CD4-positive, alpha-beta T cell treated with Interferon gamma for 1 hour (primary cell): ENCODE measurements at regions not wholly inside any gene's neighbourhood (a gene's known extent, or its start where the extent isn't known, plus 50 kb on each side); places are given as distances from the start of the nearest gene placed in this dataset.

ENCODE experiments used
- DNase-seq: peaks from one replicate; pipeline ENCODE4 v3.0.0-alpha.2; 2020

DNA sequence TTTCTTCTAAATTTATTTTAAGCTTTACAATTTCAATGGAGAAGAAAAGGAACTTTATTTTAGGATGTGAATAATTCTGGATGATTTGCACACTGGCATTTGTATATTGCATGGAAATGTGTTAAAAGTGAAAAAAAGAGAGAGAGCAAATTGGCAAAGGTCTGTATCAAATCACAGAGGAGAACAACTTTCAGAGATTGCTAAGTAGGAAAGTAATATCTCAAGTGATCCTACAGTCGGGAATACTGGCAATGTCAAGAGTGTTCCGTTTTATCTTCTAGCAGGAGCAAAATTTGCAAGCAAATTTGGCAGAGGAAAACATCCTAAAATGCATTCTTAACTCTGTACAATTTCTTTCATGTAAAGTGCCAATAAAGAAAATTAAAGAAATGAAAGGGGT is 97.1 kb upstream of the TMC3 start:
- DNase-seq, result no peak

DNA sequence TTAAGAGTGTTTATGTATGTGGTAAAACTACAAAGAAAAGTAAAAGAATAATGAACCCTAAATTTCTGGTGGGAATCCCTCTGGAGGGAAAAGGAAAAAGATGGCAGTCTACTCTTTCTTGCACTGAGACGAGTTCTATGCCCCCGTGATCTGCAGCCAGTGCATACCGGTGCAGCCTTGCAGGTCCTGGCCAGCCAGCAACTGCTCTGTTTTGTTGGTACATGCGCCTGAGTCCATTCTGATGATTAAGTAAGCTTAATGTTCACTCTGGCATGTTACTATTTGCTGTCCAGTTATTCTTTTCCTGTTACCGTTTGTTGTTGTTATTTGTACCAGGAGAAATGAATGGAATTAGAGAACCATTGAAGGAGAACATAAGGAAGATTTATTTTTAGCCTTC is 95.1 kb upstream of the TMC3 start:
- DNase-seq, result no peak

DNA sequence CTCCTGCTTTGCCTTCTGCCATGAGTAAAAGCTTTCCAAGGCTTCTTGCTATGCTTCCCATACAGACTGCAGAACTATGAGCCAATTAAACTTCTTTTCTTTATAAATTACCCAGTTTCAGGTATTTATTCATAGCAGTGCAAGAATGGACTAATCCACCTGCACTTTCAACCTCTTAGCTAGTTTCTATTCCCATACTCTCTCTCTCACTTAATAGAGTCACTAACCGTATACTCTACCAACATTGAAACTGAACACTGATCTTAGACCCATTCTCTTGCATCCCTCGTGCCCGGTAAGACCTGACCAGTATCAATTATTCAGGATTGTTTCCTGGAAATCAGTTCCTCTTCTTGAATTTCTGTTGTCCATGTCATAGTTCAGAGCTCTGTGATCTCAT is 92.7 kb upstream of the TMC3 start:
- DNase-seq, result no peak

DNA sequence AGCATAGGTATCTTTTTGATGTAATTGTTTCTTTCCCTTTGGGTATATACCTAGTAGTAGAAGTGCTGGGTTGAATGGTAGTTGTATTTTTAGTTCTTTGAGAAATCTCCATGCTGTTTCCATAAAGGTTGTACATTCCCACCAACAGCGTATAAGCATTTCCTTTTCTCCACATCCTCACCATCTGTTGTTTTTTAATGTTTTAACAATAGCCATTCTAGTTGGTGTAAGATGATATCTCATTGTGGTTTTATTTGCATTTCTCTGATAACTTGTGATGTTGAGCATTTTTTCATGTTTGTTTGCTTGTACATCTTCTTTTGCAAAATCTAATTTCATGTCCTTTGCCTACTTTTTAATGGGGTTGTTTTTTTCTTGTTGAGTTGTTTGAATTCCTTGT is 80.0 kb upstream of the TMC3 start:
- DNase-seq, result no peak

DNA sequence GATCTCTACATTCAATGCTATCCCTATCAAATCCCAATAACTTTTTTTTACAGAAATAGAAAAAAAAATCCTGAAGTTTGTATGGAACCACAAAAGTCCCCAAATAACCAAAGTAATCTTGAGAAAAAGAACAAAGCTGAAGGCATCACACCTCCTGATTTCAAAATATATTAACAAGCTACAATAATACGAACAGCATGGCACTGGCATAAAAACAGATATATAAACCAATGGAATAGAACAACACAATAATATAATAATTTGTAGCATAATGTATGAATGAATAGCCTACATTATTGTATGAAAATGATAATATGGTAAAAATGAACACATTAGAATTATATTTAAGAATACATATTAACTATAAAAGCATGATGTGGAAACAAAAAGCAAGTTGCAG is 76.7 kb upstream of the TMC3 start:
- no peak for DNase-seq

DNA sequence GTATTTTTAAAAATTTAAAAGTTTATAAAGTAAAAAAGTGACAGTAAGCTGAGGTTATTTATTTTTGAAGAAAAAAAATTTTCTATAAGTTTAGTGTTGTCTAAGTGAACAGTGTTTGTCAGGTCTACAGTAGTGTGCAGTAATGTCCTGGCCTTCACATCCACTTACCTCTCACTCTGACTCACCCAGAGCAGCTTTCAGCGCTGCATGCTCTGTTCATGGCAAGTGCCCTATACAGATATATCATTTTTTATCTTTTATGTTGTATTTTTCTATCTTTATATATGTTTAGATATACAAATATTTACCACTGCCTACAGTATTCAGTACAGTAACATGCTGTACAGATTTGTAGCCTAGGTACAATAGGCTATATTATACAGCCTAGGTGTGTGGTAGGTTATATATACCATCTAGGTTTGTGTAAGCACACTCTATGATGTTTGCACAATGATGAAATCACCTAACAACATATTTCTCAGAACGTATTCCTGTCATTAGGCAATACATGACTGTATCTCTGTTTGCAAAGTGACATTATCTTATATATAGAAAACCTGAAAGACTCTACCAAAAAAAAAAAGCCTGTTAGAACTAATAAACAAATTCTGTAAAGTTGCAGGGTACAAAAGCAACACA is 75.9 kb upstream of the TMC3 start:
- no peak for DNase-seq

DNA sequence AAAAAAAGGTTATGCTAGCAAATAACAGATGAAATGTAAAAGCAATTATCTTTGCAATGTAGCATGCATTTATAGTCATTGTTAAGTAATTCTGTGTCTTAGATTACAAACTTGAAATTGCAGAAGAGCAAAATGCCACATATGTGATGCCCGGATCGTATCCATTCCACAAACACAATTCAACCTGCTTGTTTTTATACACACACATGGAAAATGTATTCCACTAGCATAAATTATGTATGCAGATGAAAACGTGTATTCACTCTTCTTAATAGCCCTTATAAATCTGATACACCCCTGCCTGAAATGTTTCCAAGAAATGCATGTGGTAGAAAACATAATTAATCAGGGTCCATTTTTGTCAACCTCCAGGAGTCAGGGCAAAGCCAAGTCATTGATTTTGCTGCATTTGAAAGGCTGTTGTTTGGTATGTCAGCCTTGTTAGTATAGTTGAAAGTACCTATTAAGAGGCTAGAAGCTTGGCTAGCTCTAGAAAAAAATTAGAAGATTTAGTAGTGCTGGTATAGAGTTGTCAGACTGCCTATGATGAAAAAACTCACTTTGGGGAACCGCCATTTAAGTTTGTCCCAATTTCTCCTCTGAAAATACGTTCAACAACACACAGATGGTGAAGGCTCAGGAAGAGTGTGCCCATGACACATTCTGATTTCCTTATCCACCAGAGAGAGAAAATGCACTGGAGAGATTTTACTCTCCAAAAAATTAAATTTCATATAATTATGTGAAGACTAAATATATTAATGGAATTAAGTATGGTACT is 69.2 kb upstream of the TMC3 start:
- DNase-seq, result no peak

DNA sequence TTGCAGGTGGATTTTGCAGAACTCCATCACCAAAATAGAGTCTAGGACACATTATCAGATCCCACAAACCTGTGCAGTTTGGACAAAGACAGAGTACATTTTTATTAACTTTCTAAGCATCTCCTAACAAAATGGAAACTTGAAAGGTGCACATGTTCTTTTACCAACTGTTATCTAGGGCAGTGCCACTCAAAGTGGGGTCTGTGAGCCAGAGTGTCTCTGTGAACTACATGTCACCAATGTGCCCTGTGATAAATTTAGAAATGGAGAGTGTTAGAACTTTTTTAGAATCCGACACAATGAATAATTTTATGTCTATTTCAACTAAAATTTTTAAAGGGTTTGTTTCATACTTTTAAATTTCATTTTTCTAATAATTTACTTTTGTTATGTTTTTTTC is 68.4 kb upstream of the TMC3 start:
- DNase-seq, result no peak

DNA sequence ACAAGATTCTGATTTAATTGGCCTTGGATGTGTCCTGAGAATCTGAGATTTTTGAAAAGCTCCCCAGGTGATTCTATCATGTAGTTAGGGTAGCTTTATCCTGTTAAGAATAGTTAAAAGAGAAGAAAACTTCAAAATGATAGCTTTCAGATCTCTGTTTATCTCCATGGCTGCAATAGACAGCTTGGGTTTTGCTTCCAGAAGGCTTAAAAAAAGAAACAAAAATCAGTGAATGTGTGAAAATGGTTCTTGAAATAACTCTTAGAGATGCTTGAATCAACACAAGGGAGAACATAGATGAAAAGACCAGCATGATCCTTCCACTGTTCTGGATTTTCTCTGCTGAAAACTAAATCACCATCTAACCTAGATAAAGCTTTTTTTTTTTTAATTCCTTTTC is 60.8 kb upstream of the TMC3 start:
- DNase-seq, result no peak

DNA sequence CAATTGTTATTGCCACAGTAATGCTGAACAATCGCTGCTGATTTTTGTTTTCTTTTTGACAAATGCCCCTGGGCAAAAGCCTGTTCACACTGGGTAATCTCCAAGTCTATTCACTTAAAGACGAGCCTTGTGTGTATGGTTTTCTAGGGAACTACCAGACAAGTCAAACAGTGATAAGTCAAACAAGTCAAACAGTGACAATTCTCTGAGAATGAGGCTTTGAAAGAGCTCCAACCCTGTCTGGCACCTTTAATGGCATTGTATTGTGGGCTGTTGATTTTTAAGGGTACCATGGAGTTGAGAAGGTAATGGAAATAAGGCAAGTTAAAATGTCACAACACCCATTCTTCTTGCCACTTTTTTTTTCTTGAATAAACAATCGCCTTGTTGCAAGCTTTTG is 59.4 kb upstream of the TMC3 start:
- no peak for DNase-seq

DNA sequence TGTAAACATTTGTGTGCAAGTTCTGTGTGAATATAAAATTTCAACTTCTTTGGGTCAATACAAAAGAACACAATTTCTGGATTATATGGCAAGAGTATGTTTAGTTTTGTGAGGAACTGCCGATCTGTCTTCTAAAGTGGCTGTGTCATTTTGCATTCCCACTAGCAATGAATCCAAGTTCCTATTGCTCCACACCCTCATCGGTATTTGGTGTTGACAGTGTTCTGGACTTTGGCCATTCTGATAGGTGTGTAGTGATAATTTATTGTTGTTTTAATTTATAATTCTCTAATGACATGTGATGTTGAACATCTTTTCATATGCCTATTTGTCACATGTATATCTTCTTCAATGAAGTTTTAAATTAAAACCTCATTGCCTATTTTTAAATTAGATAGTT is 58.2 kb upstream of the TMC3 start:
- DNase-seq, result no peak

DNA sequence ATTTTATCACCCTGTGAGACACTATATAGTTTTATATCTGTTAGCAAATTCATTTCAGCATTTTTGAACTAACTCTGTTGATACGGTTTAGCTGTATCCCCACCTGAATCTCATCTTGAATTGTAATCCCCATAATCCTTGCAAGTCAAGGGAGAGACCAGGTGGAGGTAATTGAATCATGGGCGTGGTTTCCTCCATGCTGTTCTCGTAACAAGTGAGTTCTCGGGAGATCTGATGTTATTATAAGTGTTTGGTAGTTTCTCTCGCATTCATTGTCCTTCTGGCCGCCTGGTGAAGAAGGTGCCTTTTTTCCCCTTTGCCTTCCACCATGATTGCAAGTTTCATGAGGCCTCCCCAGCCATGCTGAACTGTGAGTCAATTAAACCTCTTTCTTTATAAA is 53.2 kb upstream of the TMC3 start:
- no peak for DNase-seq

DNA sequence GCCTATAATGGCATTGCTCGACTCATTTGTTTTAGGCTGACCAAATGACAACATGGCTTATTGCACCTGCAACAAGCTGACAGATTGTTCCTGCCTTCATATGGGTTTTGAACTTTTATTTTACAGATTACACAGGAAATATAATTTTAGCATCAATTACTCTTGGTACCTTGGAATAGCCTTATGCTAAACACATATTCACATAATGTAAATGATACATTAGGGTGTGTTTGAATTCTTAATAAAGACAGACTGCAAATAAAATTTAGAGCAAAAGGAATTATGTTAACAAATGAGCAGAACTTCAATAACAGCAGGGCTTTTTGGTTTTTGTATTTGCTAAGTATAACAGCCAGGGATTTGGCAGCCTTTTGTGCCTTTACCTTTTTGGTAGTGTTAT is 51.9 kb upstream of the TMC3 start:
- DNase-seq, result no peak
